Breast epithelium (tissue), 4 donors: ENCODE measurements at regions not wholly inside any gene's neighbourhood (a gene's known extent, or its start where the extent isn't known, plus 50 kb on each side); places are given as distances from the start of the nearest gene placed in this dataset.

Experiments used
- DNase-seq, 2 donors: peaks; one replicate each; pipeline ENCODE4 v3.0.0-alpha.2; 2019; ENCODE audit warnings: low spot score in 2 of 2
- H3K27ac ChIP-seq, 2 donors: fragments of 200-600 bp; sonication (generic) in 1 of 2; one replicate each; pipeline ENCODE4 v1.5.1; 2016 to 2019; ENCODE audit warnings: mild to moderate bottlenecking in 1 of 2
- H3K27me3 ChIP-seq, 2 donors: fragments of 200-600 bp; sonication (generic) in 1 of 2; one replicate each; pipeline versions ENCODE4 v1.5.1 to v1.6.0; 2017 to 2019; ENCODE audit warnings: control low read depth in 1 of 2, mild to moderate bottlenecking in 1 of 2
- H3K36me3 ChIP-seq: fragments of 200-600 bp; one replicate; pipeline ENCODE4 v1.5.1; 2019
- H3K4me1 ChIP-seq, 2 donors: fragments of 200-600 bp; sonication (generic); one replicate each; pipeline ENCODE4 v1.5.1; 2016 to 2019; ENCODE audit warnings: control low read depth in 1 of 2
- H3K4me3 ChIP-seq, 3 donors: fragments of 200-600 bp; sonication (generic); 1 replicate in 2 of 3; 2 replicates in 1 of 3; pipeline ENCODE4 v1.5.1; 2016 to 2019; ENCODE audit warnings: mild to moderate bottlenecking in 3 of 3, moderate library complexity in 2 of 3
- H3K9me3 ChIP-seq, 2 donors: fragments of 200-600 bp; sonication (generic) in 1 of 2; one replicate each; pipeline ENCODE4 v1.5.1; 2016 to 2019; ENCODE audit warnings: control low read depth in 1 of 2
- CTCF ChIP-seq, 3 donors: fragments of 450-650 bp; IDR thresholded peaks; one replicate each; pipeline ENCODE4 v1.5.1; 2016 to 2017; ENCODE audit warnings: antibody characterized with exemption in 3 of 3, mild to moderate bottlenecking in 3 of 3, moderate library complexity in 3 of 3
- POLR2A ChIP-seq: fragments of 450-650 bp; IDR thresholded peaks from one replicate; pipeline ENCODE4 v1.6.1; 2016; ENCODE audit warnings: antibody characterized with exemption, mild to moderate bottlenecking, moderate library complexity
- POLR2AphosphoS5 ChIP-seq, 3 donors: sonication (generic); formaldehyde crosslinking; IDR thresholded peaks; one replicate each; pipeline ENCODE4 v1.6.1; 2017; ENCODE audit warnings: antibody characterized with exemption in 3 of 3
- intact Hi-C: fragments of 100-400 bp; cut with DNase I; formaldehyde crosslinking; loops from one replicate; pipeline ENCODE4 v1.15.1; 2023; ENCODE audit warnings: low total_unique reads

DNA sequence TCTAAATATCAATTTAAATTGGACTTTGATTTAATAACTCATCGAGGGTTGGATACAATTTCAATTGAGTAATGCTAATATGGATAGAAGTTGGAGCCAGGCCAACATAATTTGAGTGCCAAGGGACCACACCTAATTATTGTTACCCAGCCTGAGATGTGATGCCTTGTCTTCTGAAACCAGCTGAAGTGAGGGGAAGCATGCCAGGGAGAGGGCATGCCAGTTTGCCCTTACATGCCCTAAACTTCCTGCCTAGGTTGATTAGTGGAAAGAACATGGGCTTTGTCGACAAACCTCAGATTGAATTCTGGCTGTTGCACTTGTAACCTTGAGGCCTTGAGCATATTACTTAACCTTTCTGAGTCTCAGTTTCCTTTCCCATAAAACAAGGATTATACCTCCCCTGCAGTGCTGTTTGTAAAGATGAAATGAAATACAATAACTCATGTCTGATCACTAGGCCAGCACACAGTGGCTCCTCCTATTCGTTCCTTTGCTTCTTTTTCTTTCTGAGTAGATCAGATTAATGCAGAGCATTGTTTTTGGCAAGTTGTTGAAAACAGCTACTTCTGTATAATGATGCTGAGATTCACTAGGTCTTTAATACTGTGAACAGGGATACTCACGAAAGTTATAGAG lies 412.8 kb downstream of the TLE4 start:
- no peaks in the 10 kb centered on the region for H3K36me3 ChIP-seq
- intact Hi-C loops: no loop called here
- DNase-seq: no peak
- no peak for TF ChIP-seq POLR2AphosphoS5 (IDR thresholded peaks at IDR 0.05)
- no peak for TF ChIP-seq CTCF (IDR thresholded peaks at IDR 0.05)
- TF ChIP-seq POLR2A: no peak
- no peaks in the 10 kb centered on the region for H3K4me1 ChIP-seq
- H3K27me3 ChIP-seq: no peaks in the 10 kb centered on the region
- no peaks in the 10 kb centered on the region for H3K9me3 ChIP-seq
- H3K27ac ChIP-seq: no peak overlapping the region
- H3K4me3 ChIP-seq: no peak overlapping the region

DNA sequence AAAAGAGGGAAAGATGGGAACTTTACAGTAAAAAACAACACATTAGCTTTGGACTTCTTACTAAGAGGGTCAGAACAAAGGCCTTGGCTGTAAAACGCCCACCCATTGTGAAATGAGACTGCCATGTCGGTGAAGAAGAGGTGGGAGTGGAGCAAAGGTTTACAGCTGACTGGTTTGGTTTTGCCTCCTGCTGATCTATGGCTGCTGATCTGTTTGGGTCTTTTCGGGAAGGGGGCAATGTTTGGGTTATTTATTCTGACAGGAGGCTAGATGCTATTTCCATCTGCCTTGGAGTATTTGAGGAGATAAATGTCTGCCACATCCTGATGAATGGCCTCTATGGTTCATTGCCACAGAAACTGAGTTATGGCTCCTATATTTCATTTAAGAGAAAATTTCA lies 408.7 kb downstream of the TLE4 start:
- no peaks in the 10 kb centered on the region for H3K9me3 ChIP-seq
- H3K4me1 ChIP-seq: no peaks in the 10 kb centered on the region
- no peaks in the 10 kb centered on the region for H3K36me3 ChIP-seq
- TF ChIP-seq CTCF (IDR thresholded peaks at IDR 0.05) (no peak), POLR2AphosphoS5 (IDR thresholded peaks at IDR 0.05) (no peak), POLR2A (no peak)
- DNase-seq: no peak
- H3K4me3 ChIP-seq: no peak overlapping the region
- intact Hi-C loops: no loop called here
- no peaks in the 10 kb centered on the region for H3K27me3 ChIP-seq
- no peak overlapping the region for H3K27ac ChIP-seq

- Histone ChIP-seq H3K9me3 (no peaks in the 10 kb centered on the region), H3K4me3 (no peak overlapping the region), H3K4me1 (no peaks in the 10 kb centered on the region), H3K27me3 (no peaks in the 10 kb centered on the region), H3K36me3 (no peaks in the 10 kb centered on the region), H3K27ac (no peak overlapping the region)
- no peak for DNase-seq
- intact Hi-C loops: no loop called here
- TF ChIP-seq POLR2AphosphoS5 (IDR thresholded peaks at IDR 0.05) (no peak), CTCF (IDR thresholded peaks at IDR 0.05) (no peak), POLR2A (no peak)
Observed at GRCh38 chr9:79977510-79978197, 405.9 kb downstream of the TLE4 start.

DNA sequence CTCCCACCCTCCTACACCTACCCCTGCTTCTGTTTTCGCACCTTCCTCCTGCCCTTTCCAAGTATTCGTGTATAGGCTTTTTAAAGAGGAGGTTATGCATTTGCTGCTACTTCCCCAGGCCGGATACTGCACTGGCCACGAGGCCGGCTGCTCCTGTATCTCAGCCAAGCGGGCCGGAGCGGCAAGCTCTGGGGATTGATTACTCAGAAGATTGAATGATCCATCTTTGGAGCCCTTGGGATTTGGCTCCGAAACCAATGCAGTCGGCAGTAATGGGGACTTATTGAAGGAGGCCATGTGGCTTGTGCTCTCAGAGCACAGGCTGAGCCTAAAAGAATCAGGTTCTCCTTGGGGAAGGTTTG lies 405.3 kb downstream of the TLE4 start:
- Histone ChIP-seq H3K27ac (no peak overlapping the region), H3K27me3 (no peaks in the 10 kb centered on the region), H3K4me1 (no peaks in the 10 kb centered on the region), H3K4me3 (no peak overlapping the region), H3K36me3 (no peaks in the 10 kb centered on the region), H3K9me3 (no peaks in the 10 kb centered on the region)
- intact Hi-C loops: no loop called here
- DNase-seq: no peak
- TF ChIP-seq POLR2AphosphoS5 (IDR thresholded peaks at IDR 0.05) (no peak), CTCF (IDR thresholded peaks at IDR 0.05) (no peak), POLR2A (no peak)

GRCh38 chr9:79976257-79977073 lies 404.7 kb downstream of the TLE4 start:
- H3K27me3 ChIP-seq: no peaks in the 10 kb centered on the region
- H3K9me3 ChIP-seq: no peaks in the 10 kb centered on the region
- no peaks in the 10 kb centered on the region for H3K4me1 ChIP-seq
- H3K36me3 ChIP-seq: no peaks in the 10 kb centered on the region
- H3K27ac ChIP-seq: no peak overlapping the region
- no peak overlapping the region for H3K4me3 ChIP-seq
- DNase-seq: no peak
- TF ChIP-seq POLR2AphosphoS5 (IDR thresholded peaks at IDR 0.05) (no peak), POLR2A (no peak), CTCF (IDR thresholded peaks at IDR 0.05) (no peak)
- intact Hi-C loops: no loop called here
